Mammary epithelial cell (primary cell): ENCODE measurements at regions not wholly inside any gene's neighbourhood (a gene's known extent, or its start where the extent isn't known, plus 50 kb on each side); places are given as distances from the start of the nearest gene placed in this dataset.

Source experiments
- CTCF ChIP-seq, 2 donors: IDR thresholded peaks in 1 of 2; conservative IDR thresholded peaks in 1 of 2; 2 replicates each; pipeline ENCODE4 v1.5.1; 2011 to 2012; ENCODE audit warnings: inconsistent platforms in 2 of 2, low read length in 2 of 2, mild to moderate bottlenecking in 2 of 2, control low read depth in 1 of 2, low read depth in 1 of 2; ENCODE audit not compliant: insufficient read depth in 1 of 2; ENCODE audit errors: extremely low read depth in 1 of 2
- EZH2 ChIP-seq: IDR thresholded peaks from 2 replicates; pipeline ENCODE4 v1.6.1; 2012; ENCODE audit warnings: low read length, inconsistent platforms, borderline replicate concordance

DNA sequence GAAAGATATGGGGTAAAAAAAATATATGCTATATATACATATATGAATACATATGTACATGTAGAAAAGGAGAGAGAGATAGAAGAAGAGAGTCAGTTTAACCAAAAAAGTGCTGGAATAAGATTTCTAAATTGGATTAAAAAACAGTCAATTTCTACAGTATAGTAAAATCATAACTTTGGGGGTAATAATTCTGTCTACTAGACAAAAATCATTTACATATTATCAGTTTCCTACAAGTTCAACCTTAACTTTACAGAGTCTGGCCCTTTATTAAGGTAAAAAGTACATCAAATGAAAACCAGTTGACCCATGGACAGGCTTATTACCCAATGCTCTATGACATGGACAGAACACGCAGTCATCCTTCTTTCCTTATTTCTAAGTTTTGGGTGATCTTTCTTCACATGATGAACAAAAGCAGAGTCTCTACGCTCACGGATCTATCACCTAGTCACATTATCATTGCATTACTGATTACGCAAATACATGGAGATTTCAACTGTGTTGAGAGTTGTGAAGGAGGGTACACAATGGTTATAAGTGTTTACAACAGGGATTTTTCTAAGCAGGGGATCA lies 63.9 kb upstream of the SMIM36 start:
- TF ChIP-seq CTCF (conservative IDR thresholded peaks at IDR 0.05 in 1 of 2, IDR thresholded peaks at IDR 0.05 in 1 of 2; ENCODE audit: extremely low read depth in 1 of 2, insufficient read depth in 1 of 2, low read depth in 1 of 2, low read length in 2 of 2): no peak
- TF ChIP-seq EZH2: no peak
